ENCODE measurements at regions not wholly inside any gene's neighbourhood (a gene's known extent, or its start where the extent isn't known, plus 50 kb on each side); places are given as distances from the start of the nearest gene placed in this dataset.

DNA sequence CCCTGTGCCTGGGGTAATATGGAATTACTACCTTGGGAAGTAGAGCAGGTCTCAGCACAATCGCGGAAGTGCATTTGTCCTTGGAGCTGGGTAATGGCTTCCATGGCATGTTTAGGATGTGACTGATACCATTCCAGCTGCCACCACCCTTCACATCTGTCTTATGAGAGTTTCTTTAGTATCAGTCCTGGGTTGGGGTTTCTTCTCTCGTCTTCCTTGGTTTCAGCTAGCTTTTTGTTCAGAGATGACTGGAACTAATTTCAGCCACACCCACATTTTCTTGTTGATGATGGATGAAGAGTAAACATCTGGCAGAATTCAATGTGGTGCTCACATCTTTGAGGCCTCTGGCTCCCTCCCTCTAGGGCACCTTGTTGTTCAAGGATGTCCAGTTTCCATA is 212.9 kb upstream of the SOX21 start:
- no peak for TF ChIP-seq CTCF (conservative IDR thresholded peaks at IDR 0.05 in 1 of 2, IDR thresholded peaks at IDR 0.05 in 1 of 2; ENCODE audit: low read depth in 1 of 2, low read length in 2 of 2)
- no peak for TF ChIP-seq EZH2 (IDR thresholded peaks at IDR 0.05; ENCODE audit: low read length, missing control alignments)
